Right lobe of liver (tissue), 6 donors: ENCODE measurements at regions not wholly inside any gene's neighbourhood (a gene's known extent, or its start where the extent isn't known, plus 50 kb on each side); places are given as distances from the start of the nearest gene placed in this dataset.

ENCODE experiments used
- ATAC-seq, 4 donors: fragments of 200-7000 bp; cut with Tn5 transposase; one replicate each; pipeline ENCODE4 v1.9.1; 2020; ENCODE audit warnings: mild to moderate bottlenecking in 4 of 4, moderate library complexity in 4 of 4
- DNase-seq, 3 donors: peaks; one replicate each; pipeline ENCODE4 v3.0.0-alpha.2; 2020
- H3K27ac ChIP-seq, 3 donors: fragments of 200-600 bp; one replicate each; pipeline ENCODE4 v1.8.0; 2022
- H3K27me3 ChIP-seq, 2 donors: fragments of 200-600 bp; one replicate each; pipeline ENCODE4 v1.8.0; 2022
- H3K36me3 ChIP-seq, 4 donors: fragments of 200-600 bp; sonication (generic) in 1 of 4; one replicate each; pipeline versions ENCODE4 v1.5.1 to v1.8.0; 2017 to 2022; ENCODE audit warnings: control low read depth in 1 of 4
- H3K4me1 ChIP-seq, 4 donors: fragments of 200-600 bp; sonication (generic) in 1 of 4; one replicate each; pipeline versions ENCODE4 v1.5.1 to v1.8.0; 2017 to 2022; ENCODE audit warnings: control low read depth in 1 of 4
- H3K4me3 ChIP-seq, 3 donors: fragments of 200-600 bp; one replicate each; pipeline ENCODE4 v1.8.0; 2022
- H3K9me3 ChIP-seq, 4 donors: fragments of 200-600 bp; sonication (generic) in 1 of 4; one replicate each; pipeline versions ENCODE4 v1.5.1 to v1.8.0; 2017 to 2022; ENCODE audit warnings: control low read depth in 1 of 4
- CTCF ChIP-seq, 4 donors: fragments of 200-600 bp in 3 of 4; fragments of 450-650 bp in 1 of 4; IDR thresholded peaks; one replicate each; pipeline versions ENCODE4 v1.5.1 to v1.8.0; 2016 to 2022; ENCODE audit warnings: antibody characterized with exemption in 4 of 4, mild to moderate bottlenecking in 2 of 4
- POLR2A ChIP-seq: fragments of 450-650 bp; IDR thresholded peaks from one replicate; pipeline ENCODE4 v1.6.1; 2017; ENCODE audit warnings: antibody characterized with exemption, mild to moderate bottlenecking
- WGBS: methylation state at CpG from one replicate; pipeline ENCODE4 v1.1.6; 2018; ENCODE audit warnings: low coverage, low lambda C conversion rate; ENCODE audit not compliant: insufficient coverage; ENCODE audit errors: missing lambda C conversion rate; 5-methylcytosine and 5-hydroxymethylcytosine counted together
- intact Hi-C, 2 donors: fragments of 100-400 bp; cut with DNase I; formaldehyde crosslinking; loops; one replicate each; pipeline versions ENCODE4 v1.11.2 to v1.14.1; 2022
- donor health status: DM: no; HTN: yes; CAD: no.
- donor health status: DM: no; HTN: no; CAD: no.
- donor health status: DM: no; HTN: no; CAD: no.
- donor health status: DM: no; HTN: yes; CAD: no.
- donor health status: DM: no; HTN: yes; CAD: no.

GRCh38 chr12:58296863-58297262, 355.5 kb downstream of the ATP23 start:
- no peaks in the 10 kb centered on the region for H3K4me1 ChIP-seq
- 29% methylated on average over 4 of the region's 4 CpGs for WGBS
- ATAC-seq (no peak), DNase-seq (no peak)
- intact Hi-C loops = no loop called here
- no peak for TF ChIP-seq CTCF (IDR thresholded peaks at IDR 0.05)
- TF ChIP-seq POLR2A = no peak
- H3K36me3 ChIP-seq = no peaks in the 10 kb centered on the region
- no peak overlapping the region for H3K27ac ChIP-seq
- no peaks in the 10 kb centered on the region for H3K9me3 ChIP-seq
- H3K27me3 ChIP-seq = no peaks in the 10 kb centered on the region
- no peak overlapping the region for H3K4me3 ChIP-seq

- peaks cover 0 to 8% (median 0%) of the 10 kb centered on the region in 4 donors for H3K4me1 ChIP-seq
- no peaks in the 10 kb centered on the region for H3K36me3 ChIP-seq
- no peak for TF ChIP-seq CTCF (IDR thresholded peaks at IDR 0.05)
- TF ChIP-seq POLR2A = no peak
- no peak overlapping the region for H3K27ac ChIP-seq
- WGBS = 52% methylated on average over 5 of the region's 5 CpGs
- intact Hi-C loops = no loop called here
- no peaks in the 10 kb centered on the region for H3K9me3 ChIP-seq
- H3K27me3 ChIP-seq = no peaks in the 10 kb centered on the region
- DNase-seq (no peak), ATAC-seq (no peak)
- no peak overlapping the region for H3K4me3 ChIP-seq
Observed at GRCh38 chr12:58298803-58299202, 357.4 kb downstream of the ATP23 start.

GRCh38 chr12:58299371-58299770, 358.0 kb downstream of the ATP23 start:
- no peaks in the 10 kb centered on the region for H3K36me3 ChIP-seq
- no peak overlapping the region for H3K27ac ChIP-seq
- no peak overlapping the region for H3K4me3 ChIP-seq
- ATAC-seq (no peak), DNase-seq (no peak)
- H3K9me3 ChIP-seq = no peaks in the 10 kb centered on the region
- H3K4me1 ChIP-seq = peaks cover 0 to 8% (median 0%) of the 10 kb centered on the region in 4 donors
- TF ChIP-seq CTCF (IDR thresholded peaks at IDR 0.05) (no peak), POLR2A (no peak)
- H3K27me3 ChIP-seq = no peaks in the 10 kb centered on the region
- intact Hi-C loops = no loop called here

- no peak for TF ChIP-seq POLR2A
- no peak for TF ChIP-seq CTCF (IDR thresholded peaks at IDR 0.05)
- intact Hi-C loops = no loop called here
- 73% methylated on average over 7 of the region's 8 CpGs for WGBS
- Histone ChIP-seq H3K4me3 (no peak overlapping the region), H3K36me3 (no peaks in the 10 kb centered on the region), H3K27ac (no peak overlapping the region), H3K9me3 (no peaks in the 10 kb centered on the region), H3K27me3 (no peaks in the 10 kb centered on the region), H3K4me1 (peaks cover 0 to 8% (median 0%) of the 10 kb centered on the region in 4 donors)
- ATAC-seq = no peak
- DNase-seq = no peak
Observed at GRCh38 chr12:58301038-58301729, 359.8 kb downstream of the ATP23 start.

- TF ChIP-seq CTCF (IDR thresholded peaks at IDR 0.05) (no peak), POLR2A (no peak)
- Histone ChIP-seq H3K27ac (no peak overlapping the region), H3K9me3 (no peaks in the 10 kb centered on the region), H3K36me3 (no peaks in the 10 kb centered on the region), H3K4me1 (peaks cover 0 to 8% (median 0%) of the 10 kb centered on the region in 4 donors), H3K4me3 (no peak overlapping the region), H3K27me3 (no peaks in the 10 kb centered on the region)
- intact Hi-C loops = no loop called here
- DNase-seq = no peak
- no peak for ATAC-seq
- WGBS = 53% methylated on average over 2 of the region's 4 CpGs
Observed at GRCh38 chr12:58301730-58302122, 360.4 kb downstream of the ATP23 start.
